Colonic mucosa (tissue), 4 donors: ENCODE measurements at regions not wholly inside any gene's neighbourhood (a gene's known extent, or its start where the extent isn't known, plus 50 kb on each side); places are given as distances from the start of the nearest gene placed in this dataset.

Experiments
- DNase-seq: peaks from one replicate; pipeline ENCODE4 v3.0.0-alpha.2; 2020
- H3K27ac ChIP-seq: fragments of 200-600 bp; one replicate; pipeline ENCODE4 v1.8.0; 2021
- H3K27me3 ChIP-seq: fragments of 200-600 bp; one replicate; pipeline ENCODE4 v1.8.0; 2021
- H3K36me3 ChIP-seq: fragments of 200-600 bp; one replicate; pipeline ENCODE4 v1.8.0; 2021
- H3K4me1 ChIP-seq: fragments of 200-600 bp; one replicate; pipeline ENCODE4 v1.8.0; 2021; ENCODE audit warnings: mild to moderate bottlenecking
- H3K4me3 ChIP-seq: fragments of 200-600 bp; one replicate; pipeline ENCODE4 v1.8.0; 2021
- H3K9ac ChIP-seq, 2 donors: one replicate each; pipeline ENCODE4 v1.7.0; 2013; ENCODE audit warnings: control low read depth in 2 of 2, low read depth in 2 of 2, low read length in 2 of 2
- H3K9me3 ChIP-seq: fragments of 200-600 bp; one replicate; pipeline ENCODE4 v1.8.0; 2021
- CTCF ChIP-seq: fragments of 200-600 bp; IDR thresholded peaks from one replicate; pipeline ENCODE4 v1.8.0; 2022; ENCODE audit warnings: antibody characterized with exemption, mild to moderate bottlenecking
- intact Hi-C: fragments of 100-400 bp; cut with DNase I; formaldehyde crosslinking; loops from one replicate; pipeline ENCODE4 v1.14.1; 2022
- donor health status: healthy.
- donor health status: DM: no; HTN: no; CAD: no.
- donor health status: DM: no; HTN: no; CAD: no.

DNA sequence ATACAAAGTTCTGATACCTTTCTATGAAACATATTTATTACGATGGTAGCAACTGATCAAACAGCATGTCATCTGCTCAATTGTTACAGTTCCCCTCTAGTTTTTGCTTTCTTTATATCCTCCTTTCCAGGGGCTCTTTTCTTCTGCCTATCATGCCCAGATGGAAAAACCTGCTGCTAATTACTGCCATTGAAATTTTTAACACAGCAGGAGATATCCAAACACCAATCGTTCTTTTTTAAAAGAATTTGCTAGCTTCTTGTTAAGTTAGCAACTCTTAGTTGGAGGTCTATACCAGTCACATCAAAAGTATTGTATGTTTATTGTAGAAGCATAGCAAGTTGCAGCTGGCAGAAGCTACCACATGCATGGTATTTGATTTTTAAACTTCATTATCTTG, 768.5 kb downstream of the NXPH1 start:
- Histone ChIP-seq H3K9ac (no peak overlapping the region), H3K9me3 (peaks cover 3% of the 10 kb centered on the region), H3K27me3 (no peaks in the 10 kb centered on the region), H3K4me3 (no peak overlapping the region), H3K36me3 (no peaks in the 10 kb centered on the region), H3K27ac (no peak overlapping the region), H3K4me1 (no peaks in the 10 kb centered on the region)
- no peak for DNase-seq
- no peak for TF ChIP-seq CTCF
- intact Hi-C loops, result no loop called here

GRCh38 chr7:9204571-9204970, 771.2 kb downstream of the NXPH1 start:
- intact Hi-C loops, result no loop called here
- H3K9ac ChIP-seq, result no peak overlapping the region
- DNase-seq, result no peak

DNA sequence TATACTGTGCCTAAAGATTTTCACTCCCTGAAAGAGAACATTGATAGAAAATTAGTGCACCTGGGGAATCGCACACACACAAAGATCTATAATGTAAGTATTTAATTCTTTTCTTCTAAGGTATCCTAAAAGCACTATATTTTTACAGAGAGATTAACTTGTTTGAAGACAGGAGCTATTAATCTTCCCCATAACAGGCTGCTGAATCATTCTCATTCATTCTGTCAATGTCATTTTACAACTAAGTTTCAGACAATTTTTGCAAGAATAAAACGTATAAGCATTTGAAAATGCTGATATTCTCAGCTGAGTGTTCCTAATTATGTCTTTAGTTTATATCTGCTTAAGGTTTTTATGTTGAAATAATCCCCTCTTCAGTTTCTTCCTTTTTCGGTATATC, 776.7 kb downstream of the NXPH1 start:
- Histone ChIP-seq H3K9me3 (no peaks in the 10 kb centered on the region), H3K4me1 (no peaks in the 10 kb centered on the region), H3K27me3 (no peaks in the 10 kb centered on the region), H3K27ac (no peak overlapping the region), H3K9ac (no peak overlapping the region), H3K4me3 (no peak overlapping the region), H3K36me3 (no peaks in the 10 kb centered on the region)
- no peak for DNase-seq
- intact Hi-C loops, result no loop called here
- TF ChIP-seq CTCF, result no peak

More at GRCh38 chr7:9204571-9204970, 771.2 kb downstream of the NXPH1 start:
- H3K36me3 ChIP-seq, result no peaks in the 10 kb centered on the region
- H3K9me3 ChIP-seq, result no peaks in the 10 kb centered on the region
- H3K4me1 ChIP-seq, result no peaks in the 10 kb centered on the region
- TF ChIP-seq CTCF, result no peak
- no peaks in the 10 kb centered on the region for H3K27me3 ChIP-seq
- H3K27ac ChIP-seq, result no peak overlapping the region
- H3K4me3 ChIP-seq, result no peak overlapping the region

DNA sequence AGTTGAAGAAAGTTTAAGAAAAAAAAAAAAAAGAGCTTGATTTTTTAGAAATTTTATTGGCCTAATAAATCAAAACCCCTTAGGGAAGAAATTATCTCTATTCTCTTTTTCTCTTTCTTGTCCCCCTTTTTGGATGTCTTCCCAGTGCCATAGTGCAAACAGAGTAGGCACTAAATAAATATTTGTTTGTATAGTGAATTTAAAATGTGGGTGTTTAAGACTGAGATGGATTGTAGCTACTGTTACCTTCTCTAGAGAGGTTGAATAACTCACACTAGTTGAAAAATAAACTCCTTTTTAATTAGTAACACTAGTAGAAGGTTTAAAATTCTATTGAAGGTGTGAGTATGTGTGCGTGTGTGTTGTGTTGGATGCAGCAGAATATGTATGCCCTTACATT, 783.8 kb downstream of the NXPH1 start:
- Histone ChIP-seq H3K4me3 (no peak overlapping the region), H3K36me3 (no peaks in the 10 kb centered on the region), H3K4me1 (no peaks in the 10 kb centered on the region), H3K27me3 (no peaks in the 10 kb centered on the region), H3K9ac (no peak overlapping the region), H3K27ac (no peak overlapping the region), H3K9me3 (no peaks in the 10 kb centered on the region)
- DNase-seq, result no peak
- intact Hi-C loops, result no loop called here
- no peak for TF ChIP-seq CTCF

DNA sequence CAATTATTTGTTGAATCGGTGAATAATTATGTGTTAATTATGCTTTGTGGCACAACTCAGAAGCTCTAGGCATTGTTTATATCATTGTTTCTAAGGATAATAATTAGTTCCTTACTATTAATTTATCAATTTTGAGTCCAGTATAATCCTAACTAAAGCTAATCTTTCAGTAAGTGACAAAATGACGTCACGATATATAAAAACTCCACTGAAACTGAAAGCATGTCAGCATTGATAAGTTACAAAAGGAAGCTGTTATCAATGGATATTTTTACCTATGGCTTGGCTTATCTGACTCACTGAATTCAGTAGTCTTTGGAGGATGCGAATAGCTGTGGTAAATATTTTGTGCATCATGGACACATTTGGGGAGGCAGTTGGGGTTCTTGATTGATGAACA, 793.1 kb downstream of the NXPH1 start:
- TF ChIP-seq CTCF, result no peak
- no peaks in the 10 kb centered on the region for H3K27me3 ChIP-seq
- no peak for DNase-seq
- intact Hi-C loops, result no loop called here
- H3K27ac ChIP-seq, result no peak overlapping the region
- no peaks in the 10 kb centered on the region for H3K4me1 ChIP-seq
- H3K9ac ChIP-seq, result no peak overlapping the region
- H3K4me3 ChIP-seq, result no peak overlapping the region
- no peaks in the 10 kb centered on the region for H3K9me3 ChIP-seq
- no peaks in the 10 kb centered on the region for H3K36me3 ChIP-seq

GRCh38 chr7:9231630-9232121, 798.3 kb downstream of the NXPH1 start:
- Histone ChIP-seq H3K9me3 (no peaks in the 10 kb centered on the region), H3K9ac (no peak overlapping the region), H3K27me3 (no peaks in the 10 kb centered on the region), H3K4me1 (no peaks in the 10 kb centered on the region), H3K4me3 (no peak overlapping the region), H3K27ac (no peak overlapping the region), H3K36me3 (no peaks in the 10 kb centered on the region)
- intact Hi-C loops, result no loop called here
- no peak for TF ChIP-seq CTCF
- no peak for DNase-seq
